GM19239 (cell line): ENCODE measurements at regions not wholly inside any gene's neighbourhood (a gene's known extent, or its start where the extent isn't known, plus 50 kb on each side); places are given as distances from the start of the nearest gene placed in this dataset.

Experiments
- DNase-seq: peaks from one replicate; pipeline ENCODE4 v3.0.0; 2011; ENCODE audit warnings: low spot score; ENCODE audit not compliant: insufficient read length
- FAIRE-seq: peaks from 2 replicates; lab custom pipeline; 2011; peaks lifted over from hg19 to GRCh38; lab: Jason Lieb, UNC

DNA sequence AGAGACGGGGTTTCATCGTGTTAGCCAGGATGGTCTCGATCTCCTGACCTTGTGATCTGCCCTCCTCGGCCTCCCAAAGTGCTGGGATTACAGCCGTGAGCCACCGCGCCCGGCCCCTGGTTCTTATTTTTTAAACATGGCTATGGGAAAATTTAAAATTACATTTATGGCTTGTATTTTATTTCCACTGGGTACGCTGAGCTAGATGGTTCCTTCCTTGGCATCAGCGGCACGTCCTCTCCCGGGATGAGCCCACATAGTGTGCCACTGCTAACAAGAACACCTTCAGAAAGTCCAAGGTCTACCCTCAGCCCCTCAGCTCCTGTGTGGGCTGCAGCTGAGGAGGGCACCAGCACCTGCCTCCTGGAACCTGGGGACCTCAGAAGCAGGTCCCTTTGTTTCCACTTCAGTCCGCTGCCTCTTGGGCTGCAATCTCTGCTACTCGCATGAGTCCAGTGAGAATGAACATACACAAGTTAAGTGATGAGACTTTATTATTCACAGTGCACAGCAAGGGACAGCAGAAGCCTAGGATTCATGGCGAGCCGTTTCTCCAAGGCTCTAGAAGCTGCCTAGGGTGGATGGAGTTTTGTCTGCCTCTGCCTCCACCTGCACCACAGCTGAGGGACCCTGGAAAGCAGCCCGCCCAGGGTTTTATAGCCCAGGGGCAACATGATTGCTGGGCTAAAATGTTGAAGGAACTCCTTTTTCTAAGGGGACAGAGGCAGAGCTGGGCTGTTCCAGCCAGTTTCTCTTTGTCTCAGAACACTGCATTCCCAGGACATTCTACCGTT, 107.5 kb upstream of the TEX51 start:
- no peak for DNase-seq
- FAIRE-seq, result no peak

DNA sequence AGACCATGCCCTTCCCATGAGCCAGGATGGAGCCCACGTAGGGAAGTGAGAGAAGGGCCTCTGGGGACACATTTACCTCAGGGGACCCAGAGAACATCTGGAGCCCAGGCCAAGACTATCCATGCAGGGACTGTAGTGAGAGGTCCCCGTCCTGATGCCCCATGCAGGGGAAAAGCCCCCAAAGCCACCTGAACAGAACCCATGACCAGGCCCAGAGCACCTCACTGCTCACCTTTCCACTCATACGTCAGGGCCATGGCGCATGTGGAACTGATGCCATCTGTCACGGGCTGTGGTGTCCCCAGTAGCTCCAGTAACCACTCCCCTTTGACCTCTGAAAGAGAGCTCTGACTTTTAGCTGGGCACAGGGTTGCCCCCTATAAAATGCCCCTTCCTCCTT, 106.5 kb upstream of the TEX51 start:
- FAIRE-seq (no peak), DNase-seq (no peak)

DNA sequence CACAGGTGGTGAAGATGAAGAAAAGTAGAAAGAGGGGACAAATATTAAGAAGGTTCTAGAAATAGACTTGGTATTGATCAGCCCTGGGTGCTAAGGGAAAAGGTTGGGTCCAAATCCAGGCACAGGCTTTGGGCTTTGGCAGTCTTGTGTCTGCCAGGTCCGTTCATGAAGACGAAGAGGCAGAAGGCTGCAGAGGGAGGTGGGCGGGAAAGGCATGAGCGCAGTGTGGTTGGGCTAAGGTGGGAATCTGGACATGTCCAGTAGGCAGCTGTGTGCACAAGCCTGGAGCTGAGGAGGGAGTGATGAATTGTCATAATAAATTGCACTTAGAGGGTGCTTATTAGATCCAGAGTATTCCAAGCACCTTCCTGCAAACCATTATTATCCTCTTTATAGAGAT, 105.7 kb upstream of the TEX51 start:
- FAIRE-seq (no peak), DNase-seq (no peak)

DNA sequence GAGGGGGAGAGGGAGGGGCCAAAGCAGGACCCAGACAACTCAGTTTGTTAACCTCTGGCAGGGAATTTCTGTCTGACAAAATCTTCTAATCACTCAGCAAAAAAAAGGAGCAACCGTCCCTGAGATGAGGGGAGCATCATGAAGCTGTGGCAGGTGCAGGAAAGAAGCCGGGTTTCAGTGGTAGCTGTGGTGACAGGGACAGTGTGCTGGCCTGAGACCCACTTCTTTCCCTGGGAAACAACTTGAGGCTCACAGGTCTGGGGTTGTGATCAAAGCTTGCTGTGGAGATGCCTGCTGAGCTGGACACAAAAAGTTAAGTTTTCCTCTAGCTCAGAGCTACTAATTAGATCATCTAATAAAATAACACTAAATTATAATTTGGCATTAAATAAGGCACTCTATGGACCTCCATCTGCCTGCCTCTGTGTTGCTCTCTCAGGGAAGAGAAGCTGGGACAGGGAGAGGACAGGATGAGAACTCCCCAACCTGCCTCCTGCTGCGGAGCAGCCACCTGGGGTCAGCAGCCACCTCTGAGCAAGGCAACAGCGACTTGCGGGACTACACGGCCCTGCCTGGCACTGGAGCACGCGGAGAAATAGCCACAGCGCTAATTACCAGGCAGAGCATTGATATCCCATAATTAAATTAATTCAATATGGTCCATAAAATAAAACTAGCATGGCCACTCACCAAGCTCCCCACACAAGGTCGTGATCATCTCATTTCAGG, 104.6 kb upstream of the TEX51 start:
- DNase-seq, result no peak
- no peak for FAIRE-seq

DNA sequence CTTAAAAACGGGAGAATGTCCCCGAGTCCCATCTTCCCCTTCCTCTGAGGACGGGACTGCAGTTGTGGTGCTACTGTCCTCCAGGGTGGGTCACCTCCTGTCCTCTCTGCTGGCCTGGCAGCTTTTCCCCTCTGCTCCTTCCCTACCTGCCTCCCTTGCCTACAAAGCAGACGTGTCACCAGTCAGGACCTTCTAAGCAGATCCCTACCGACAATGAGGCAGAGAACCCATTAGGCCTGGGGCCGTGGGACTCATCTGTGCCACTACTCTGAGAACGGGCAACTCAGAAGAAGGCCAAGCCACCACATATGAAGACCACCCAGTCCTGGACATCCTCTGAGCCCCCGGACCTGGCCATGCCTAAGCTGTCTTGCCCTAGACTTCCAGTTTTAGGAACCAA, 103.0 kb upstream of the TEX51 start:
- DNase-seq (no peak), FAIRE-seq (no peak)

DNA sequence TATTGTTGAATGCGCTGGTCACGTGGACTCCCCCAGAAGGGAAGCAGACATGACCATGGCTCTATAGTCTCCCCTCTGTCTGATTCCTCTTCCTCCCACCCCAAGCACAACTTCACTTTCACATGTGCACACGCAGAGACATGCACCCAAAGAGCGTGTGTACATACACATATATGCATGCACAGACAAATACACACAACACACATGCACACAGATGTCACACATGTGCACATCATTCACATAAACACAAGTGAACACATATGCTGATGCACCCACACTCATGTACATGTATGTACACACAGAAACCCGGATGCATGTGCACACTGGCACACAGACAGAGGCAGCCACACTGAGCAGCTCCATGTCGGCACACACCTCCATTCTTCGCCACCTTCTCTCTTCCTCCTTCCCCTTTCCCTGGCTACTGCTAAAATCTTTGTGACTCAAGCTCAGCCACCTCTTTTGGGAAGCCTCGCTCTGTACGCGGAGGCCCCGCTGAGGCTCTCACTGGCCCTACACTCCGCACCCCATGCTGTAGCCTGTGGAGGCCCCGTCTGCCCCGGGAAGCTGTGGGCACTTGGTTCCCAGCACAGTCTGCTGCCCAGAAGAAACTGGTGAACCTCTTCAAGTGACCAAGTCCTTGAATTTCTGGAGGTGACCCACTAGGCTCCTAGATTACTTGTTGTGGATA, 101.6 kb upstream of the TEX51 start:
- no peak for DNase-seq
- FAIRE-seq, result no peak

DNA sequence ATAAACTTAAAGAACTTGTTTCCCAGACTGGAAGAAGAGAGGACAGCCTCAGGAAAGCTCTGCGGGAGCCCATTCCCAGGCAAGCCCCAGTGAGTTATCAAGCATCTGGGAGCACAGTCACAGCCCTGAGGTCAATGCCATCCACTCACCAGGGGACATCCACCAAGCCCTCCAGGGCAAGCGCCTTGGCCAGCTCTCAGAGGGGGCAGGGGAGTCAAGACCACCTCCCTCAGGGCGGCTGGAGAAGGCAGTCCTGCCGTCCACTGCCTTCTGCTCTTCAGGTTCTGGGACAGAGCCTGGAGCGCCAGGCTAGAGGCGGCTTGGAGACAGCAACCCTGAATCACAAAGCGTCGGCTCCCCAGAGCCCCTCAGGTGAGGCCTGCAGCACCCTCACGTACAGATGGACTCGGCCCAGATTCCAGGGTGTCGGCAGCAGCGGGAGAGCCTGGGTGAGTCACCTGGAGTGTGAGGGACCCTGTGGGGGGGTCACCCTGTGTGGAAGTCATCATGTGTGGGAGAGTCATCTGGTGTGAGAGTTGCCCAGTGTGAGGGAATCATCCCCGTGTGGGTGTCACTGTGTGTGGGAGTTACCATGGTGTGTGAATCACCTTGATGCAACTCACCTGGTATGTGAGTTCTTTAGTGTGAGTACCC, 100.9 kb upstream of the TEX51 start:
- no peak for FAIRE-seq
- DNase-seq, result no peak

DNA sequence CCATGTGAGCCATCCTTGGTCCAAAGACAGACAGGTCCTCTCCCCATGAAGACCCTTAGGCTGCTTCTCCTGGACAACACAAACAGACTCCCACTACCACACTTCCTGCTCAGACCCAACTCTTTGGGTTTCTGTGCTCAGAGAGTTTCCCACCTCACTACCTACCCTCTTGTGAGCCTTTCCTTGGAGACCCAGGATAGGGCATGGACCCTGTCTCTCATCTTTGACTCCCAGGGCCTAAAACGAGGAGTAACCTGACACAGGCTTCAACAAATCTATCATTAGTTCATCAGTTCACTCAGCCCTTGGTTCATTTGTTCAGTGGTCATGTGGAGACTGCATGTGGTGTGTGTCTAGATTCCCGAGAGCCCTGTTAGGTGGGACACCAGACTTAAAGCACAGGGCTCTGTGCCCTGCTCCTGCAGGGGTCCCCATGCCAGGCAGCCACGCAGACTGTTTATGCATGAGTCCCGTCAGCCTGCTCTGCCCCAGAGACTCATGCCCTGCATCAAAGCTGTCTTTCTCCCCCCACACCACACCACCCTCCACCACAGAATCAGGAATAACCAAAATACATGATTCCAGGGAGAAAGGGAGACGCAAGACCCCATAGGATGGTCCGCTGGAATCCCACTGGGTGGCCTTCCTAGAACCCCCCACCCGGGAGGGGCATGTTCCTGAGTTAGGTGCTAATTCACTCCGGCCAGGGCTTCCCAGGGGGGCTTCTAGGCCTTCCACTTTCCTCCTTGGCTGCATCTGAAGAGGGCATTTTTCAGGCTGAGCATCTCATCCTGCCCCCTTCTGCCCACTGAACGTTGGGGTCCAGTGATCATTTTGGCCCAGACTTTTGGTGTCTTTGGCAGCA, 100.2 kb upstream of the TEX51 start:
- no peak for FAIRE-seq
- DNase-seq, result no peak

DNA sequence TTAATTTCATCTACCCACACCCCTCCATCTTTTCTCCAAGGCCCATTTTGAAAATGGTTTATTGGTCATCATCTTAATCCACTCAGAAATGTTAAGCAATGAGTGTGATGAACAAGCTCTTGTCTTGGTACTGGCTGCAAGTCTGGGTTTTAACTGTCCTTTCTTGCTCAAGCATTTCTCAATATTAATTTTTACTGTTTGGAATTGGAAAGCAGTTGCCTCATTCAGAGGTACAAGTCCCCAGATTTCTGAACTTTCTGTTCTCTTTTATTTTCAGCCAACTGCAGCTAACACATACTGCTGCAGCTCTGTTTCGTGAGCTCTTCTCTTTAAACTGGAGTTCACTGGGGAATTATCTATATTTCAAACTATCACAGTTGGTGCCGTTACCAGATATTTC, 99.4 kb upstream of the TEX51 start:
- no peak for FAIRE-seq
- DNase-seq, result no peak

DNA sequence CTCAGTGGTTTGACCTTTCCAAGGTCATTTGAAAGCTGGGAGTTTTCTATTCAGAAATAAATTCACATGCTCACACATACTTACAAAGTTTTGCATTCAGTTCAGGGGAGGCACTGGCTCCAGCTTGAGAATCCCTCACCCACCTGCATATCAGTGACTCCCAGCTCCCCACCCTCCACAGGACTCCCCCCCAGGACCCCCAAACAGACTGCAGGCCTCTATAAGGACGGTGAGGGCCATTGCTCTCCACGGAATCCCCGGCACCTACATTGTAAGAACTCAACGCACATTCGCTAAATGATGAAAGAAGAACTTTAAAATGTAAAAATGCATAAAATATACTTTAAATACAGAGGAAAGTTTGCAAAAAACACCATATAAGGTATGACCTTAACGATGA, 97.2 kb upstream of the TEX51 start:
- DNase-seq, result no peak
- no peak for FAIRE-seq

DNA sequence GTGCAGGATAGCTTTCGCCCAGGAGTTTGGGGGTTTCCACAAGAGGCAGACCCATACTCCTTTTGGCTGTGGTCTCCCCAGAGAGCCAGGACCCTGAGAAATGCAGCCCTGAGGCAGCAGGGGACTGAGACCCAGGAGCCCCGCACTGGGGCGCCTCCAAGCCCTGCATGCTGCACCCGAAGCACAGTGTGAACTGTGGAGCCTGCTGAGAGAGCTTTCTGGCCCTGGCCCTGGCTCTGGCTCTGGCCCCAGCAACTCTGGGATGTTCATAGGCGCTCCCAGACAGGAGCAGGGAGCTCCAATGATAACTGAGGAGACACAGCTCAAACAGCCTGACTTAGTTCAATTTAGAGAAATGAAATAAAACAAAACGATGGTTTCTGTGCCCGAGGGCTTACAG, 96.4 kb upstream of the TEX51 start:
- no peak for DNase-seq
- no peak for FAIRE-seq

DNA sequence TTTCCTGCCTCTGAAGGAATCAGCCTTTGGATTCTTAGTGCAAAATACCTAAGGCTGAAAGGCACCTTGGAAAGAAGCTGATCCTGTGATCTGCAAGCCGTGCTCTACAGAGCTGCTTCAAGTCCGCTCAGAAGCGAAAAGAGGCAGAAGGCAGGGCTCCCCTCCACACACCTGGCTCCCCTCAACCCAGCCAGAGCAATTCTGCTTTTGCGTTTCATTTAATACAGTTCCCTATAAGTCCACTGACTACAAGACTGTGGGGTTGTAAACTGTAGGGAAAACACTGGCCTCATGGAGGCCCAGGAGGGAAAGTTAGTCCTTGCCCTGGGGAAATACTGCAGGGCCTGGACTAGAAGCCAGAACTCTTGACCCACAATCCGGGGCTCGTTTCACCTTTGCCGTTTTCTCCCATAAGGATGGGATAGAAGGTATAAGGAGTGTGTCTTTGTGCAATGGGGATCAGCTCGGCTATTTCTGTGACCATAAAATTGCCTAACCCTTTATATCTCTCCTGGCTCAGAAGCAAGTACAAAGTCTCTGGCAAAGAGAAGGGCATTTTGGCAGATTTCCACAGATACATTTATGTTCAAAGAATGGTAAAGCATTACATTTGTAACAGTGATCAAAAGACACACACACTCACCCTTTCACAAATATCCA, 95.8 kb upstream of the TEX51 start:
- FAIRE-seq (no peak), DNase-seq (no peak)

DNA sequence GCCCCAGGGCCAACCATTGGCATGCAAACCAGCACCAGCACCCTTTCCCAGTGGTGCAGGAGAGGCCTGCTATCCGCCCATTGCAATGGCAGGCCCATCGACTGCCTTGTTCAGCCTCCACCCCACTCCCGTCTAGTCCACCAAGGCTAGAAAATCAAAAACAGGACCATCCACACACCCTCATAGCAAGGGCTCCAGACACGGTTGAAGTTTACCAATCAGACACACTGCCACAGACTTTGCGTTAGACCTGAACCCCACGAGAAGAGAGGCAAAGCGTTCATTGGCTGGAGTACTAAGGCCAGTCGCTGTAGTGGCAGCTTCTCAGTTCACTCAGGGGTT, 95.3 kb upstream of the TEX51 start:
- DNase-seq (no peak), FAIRE-seq (no peak)

DNA sequence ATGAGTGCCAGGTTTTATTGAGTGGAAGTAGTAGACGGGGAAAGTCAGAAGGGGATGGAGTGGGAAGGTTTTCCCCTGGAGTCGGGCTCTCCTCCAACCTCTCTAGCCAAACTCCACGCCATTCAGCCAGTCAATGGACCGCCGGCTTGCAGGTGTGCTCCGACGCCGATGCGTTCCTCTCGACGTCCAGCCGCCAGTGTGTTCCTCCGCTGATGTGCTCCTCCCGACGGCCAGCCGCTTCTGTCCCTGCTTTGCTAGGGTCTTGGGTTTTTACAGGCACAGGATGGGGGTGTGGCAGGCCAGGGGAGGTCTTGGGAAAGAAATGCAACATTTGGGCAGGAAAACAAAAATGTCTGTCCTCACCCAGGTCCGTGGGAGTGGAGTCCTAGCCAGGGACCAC, 94.3 kb upstream of the TEX51 start:
- no peak for DNase-seq
- no peak for FAIRE-seq

DNA sequence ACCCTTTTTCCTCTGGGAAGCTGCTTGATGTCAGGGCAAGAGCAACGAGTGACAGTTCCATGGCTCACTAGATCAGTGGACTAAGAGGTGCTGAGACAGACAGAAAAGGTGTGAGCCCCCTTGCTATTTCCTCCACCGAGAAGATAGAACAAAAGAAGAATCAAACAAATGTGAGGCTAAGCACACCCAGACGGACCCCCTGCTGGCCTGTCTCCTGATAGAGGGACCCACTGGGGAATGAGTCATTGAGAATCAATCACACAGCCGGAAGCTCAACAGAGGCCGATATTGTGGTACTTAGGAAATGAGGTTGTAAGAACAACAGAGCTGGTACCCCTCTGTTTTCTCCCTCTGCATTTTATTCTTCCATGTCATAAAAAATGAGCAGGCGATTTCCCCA, 89.8 kb upstream of the TEX51 start:
- DNase-seq, result no peak
- FAIRE-seq, result no peak

DNA sequence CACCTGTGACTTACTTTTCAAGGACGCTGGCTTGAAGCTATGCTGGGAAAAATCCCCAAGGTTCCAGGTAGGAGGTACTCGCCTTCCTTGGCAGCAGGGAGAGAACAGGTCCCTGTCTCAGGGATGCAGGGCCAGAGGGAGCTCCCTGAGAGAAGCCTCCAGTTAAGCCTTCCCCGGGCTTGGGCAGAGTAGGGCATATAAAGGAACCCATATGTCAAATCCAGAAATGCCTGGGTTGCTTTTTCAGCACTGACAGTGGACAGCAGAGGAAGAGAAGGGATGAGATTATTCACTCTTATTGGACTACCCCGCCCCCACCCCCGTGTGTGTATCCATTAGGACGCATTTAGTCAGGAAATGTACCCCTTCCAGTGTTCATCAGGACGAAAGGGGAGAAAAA, 89.3 kb upstream of the TEX51 start:
- DNase-seq (no peak), FAIRE-seq (no peak)

DNA sequence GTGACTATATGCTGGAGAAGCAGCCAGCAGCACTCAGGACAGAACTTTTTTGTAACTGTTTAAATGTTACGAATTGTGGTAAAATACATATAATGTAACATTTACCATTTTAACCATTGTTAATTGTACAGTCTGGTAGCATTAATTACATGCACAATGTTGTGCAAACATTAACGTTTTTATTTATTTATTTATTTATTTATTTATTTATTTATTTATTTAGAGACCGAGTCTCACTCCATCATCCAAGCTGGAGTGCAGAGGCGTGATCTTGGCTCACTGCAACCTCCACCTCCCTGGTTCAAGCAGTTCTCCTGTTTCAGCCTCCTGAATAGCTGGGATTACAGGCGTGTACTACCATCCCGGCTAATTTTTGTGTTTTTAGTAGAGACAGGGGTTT, 88.7 kb upstream of the TEX51 start:
- DNase-seq, result no peak
- FAIRE-seq, result no peak

DNA sequence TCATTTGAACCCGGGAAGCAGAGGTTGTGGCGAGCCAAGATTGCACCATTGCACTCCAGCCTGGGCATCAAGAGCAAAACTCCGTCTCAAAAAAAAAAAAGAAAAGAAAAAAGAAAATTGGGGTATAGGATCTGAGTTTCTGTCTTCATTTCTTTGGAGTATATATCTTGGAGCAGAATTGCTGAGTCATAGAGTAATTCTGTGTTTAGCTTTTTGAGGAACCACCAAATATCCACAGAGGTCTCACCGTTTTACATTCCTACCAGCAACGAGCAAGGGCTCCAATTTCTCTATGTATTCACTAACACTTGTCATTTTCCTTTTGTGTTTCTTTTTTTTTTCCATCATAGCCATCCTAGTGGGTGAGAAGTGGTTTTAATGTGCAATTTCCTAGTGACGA, 87.6 kb upstream of the TEX51 start:
- DNase-seq (no peak), FAIRE-seq (no peak)

DNA sequence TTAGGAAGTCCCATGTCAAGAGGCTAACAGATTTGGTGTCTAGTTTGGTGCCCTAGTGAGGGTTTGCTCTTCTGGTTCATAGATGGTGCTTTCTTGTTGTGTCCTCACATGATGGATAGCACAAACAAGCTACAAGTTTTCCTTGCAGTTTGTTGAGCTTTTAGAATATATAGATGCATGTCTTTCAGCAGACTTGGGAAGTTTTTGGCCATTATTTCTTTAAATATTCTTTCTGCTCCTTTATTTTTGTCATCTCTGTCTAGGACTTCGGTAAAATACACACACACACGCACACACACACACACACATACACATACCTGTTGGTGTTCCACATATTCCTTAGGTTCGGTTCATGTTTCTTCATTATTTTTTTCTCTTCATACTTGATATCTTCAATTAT, 81.5 kb upstream of the TEX51 start:
- no peak for DNase-seq
- FAIRE-seq, result no peak

DNA sequence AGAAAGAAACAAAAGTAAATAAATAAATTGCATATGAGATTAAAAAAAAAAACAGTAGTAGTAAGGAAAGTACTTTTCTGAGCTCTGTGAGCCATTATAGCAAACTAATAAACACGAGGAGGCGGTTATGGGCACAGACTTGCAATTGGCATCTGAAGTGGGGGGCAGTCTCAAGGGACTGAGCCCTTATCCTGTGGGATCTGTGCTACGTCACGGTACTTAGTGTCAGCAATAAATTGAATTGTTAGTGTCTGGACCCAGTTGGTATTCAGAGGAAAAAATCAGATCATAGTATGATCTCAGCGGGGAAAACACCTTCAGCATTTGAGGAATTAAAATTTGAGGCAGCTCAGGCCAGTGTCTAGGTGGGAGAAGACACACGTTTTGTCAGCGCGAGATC, 76.6 kb upstream of the TEX51 start:
- no peak for DNase-seq
- no peak for FAIRE-seq
